ENCODE measurements at regions not wholly inside any gene's neighbourhood (a gene's known extent, or its start where the extent isn't known, plus 50 kb on each side); places are given as distances from the start of the nearest gene placed in this dataset.
"Not testable (repeated sequence)": the region's sequence is repeated elsewhere in the genome, so short reads cannot be mapped to it uniquely, and the experiment has no call there.

DNA sequence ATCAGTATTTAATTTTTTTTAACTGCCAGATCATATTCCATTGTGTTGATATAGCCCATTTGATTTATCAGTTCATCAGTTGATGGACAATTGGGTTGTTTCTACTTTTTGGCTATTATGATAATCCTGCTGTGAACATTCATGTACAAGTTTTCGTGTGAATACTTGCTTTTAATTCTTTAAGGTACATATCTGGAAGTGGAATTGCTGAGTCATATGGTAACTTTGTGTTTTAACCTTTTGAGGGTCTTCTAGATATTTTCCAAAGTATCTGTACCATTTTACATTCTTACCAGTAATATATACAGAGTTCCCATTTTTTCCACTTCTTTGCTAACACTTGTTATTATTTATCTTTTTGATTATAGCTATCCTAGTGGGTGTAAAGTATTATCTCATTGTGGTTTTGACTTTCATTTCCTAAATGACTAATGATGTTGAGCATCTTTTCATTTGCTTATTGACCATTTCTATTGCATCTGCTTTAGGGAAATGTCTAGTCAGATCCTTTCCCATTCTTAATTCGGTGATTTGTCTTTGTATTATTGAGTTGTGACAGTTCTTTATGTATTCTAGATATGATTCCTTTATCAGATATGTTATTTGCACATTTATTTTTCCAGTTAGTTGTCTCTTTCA is 75.2 kb upstream of the NUDT6 start:
- no peaks in the 10 kb centered on the region for H3K27me3 ChIP-seq
- TF ChIP-seq, protein P1, sequence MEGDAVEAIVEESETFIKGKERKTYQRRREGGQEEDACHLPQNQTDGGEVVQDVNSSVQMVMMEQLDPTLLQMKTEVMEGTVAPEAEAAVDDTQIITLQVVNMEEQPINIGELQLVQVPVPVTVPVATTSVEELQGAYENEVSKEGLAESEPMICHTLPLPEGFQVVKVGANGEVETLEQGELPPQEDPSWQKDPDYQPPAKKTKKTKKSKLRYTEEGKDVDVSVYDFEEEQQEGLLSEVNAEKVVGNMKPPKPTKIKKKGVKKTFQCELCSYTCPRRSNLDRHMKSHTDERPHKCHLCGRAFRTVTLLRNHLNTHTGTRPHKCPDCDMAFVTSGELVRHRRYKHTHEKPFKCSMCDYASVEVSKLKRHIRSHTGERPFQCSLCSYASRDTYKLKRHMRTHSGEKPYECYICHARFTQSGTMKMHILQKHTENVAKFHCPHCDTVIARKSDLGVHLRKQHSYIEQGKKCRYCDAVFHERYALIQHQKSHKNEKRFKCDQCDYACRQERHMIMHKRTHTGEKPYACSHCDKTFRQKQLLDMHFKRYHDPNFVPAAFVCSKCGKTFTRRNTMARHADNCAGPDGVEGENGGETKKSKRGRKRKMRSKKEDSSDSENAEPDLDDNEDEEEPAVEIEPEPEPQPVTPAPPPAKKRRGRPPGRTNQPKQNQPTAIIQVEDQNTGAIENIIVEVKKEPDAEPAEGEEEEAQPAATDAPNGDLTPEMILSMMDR (IDR thresholded peaks at IDR 0.05) = no peak
- no peak for TF ChIP-seq POLR2A (IDR thresholded peaks at IDR 0.05)
- DNase-seq = no peak
- H3K4me1 ChIP-seq = peaks cover 0 to 1% (median 0%) of the 10 kb centered on the region in 3 donors
- 59 to 66% methylated on average over 2 of the region's 2 CpGs for WGBS, 2 donors
- no peaks in the 10 kb centered on the region for H3K9me3 ChIP-seq
- intact Hi-C loops (cut with DNase I) = no loop called here
- H3K36me3 ChIP-seq = no peaks in the 10 kb centered on the region
- H3K4me3 ChIP-seq = no peak overlapping the region
- no peak overlapping the region for H3K27ac ChIP-seq

DNA sequence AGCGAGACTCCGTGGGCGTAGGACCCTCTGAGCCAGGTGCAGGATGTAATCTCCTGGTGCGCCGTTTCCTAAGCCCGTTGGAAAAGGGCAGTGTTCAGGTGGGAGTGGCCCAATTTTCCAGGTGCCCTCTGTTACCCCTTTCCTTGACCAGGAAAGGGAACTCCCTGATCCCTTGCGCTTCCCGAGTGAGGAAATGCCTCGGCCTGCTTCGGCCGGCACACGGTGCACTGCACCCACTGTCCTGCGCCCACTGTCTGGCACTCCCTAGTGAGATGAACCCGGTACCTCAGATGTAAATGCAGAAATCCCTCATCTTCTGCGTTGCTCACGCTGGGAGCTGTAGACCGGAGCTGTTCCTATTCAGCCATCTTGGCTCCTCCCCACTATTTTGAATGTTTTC is 81.7 kb upstream of the NUDT6 start:
- H3K4me1 ChIP-seq; intact Hi-C loops (cut with DNase I); H3K9me3 ChIP-seq; H3K4me3 ChIP-seq; H3K27ac ChIP-seq; DNase-seq; H3K36me3 ChIP-seq; H3K27me3 ChIP-seq: not testable (repeated sequence)
- WGBS, 2 donors = 97 to 98% methylated on average over 10 to 11 of the region's 17 CpGs

DNA sequence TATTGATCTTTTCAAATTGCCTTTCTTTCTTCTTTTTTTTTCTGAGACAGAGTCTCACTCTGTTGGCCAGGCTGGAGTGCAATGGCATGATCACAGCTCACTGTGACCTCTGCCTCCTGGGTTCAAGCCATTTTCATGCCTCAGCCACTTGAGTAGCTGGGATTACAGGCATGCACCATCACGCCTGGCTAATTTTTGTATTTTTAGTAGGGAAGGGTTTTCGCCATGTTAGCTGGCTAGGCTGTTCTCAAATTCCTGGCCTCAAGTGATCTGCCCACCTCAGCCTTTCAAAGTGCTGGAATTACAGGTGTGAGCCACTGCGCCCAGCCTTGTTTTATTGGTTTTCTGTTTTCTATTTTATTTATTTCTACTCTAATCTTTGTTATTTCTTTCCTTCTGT is 82.7 kb upstream of the NUDT6 start:
- H3K9me3 ChIP-seq; H3K27me3 ChIP-seq; H3K36me3 ChIP-seq; DNase-seq; H3K4me3 ChIP-seq; H3K4me1 ChIP-seq; intact Hi-C loops (cut with DNase I); H3K27ac ChIP-seq: not testable (repeated sequence)
- 61 to 70% methylated on average over 3 of the region's 3 CpGs for WGBS, 2 donors

DNA sequence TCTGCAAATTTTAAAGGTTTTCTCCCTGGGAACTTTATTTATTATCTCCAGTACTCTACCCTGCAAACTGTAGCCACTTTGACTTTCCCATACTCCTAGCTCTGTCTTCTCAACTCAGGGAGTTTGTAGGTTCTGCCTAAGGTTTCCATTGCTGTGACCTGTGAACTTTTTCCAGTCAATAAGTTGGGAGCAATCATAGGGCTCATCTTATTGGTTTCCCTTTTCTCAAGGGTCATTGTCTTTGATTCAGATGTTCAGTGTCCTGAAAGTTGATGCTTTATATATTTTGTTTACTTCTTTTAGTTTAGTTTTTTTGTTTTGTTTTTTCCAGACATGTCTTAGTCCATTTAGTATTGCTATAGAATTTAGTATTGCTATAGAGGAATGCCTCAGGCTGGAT is 85.3 kb upstream of the NUDT6 start:
- Histone ChIP-seq H3K36me3 (peaks cover 0 to 6% (median 0%) of the 10 kb centered on the region in 3 donors), H3K4me3 (no peak overlapping the region), H3K27ac (no peak overlapping the region), H3K4me1 (peaks cover 0 to 4% (median 0%) of the 10 kb centered on the region in 3 donors), H3K9me3 (no peaks in the 10 kb centered on the region), H3K27me3 (no peaks in the 10 kb centered on the region)
- no peak for DNase-seq
- intact Hi-C loops (cut with DNase I) = no loop called here
- no peak for TF ChIP-seq POLR2A (IDR thresholded peaks at IDR 0.05)
- TF ChIP-seq, protein P1 (IDR thresholded peaks at IDR 0.05) = no peak

DNA sequence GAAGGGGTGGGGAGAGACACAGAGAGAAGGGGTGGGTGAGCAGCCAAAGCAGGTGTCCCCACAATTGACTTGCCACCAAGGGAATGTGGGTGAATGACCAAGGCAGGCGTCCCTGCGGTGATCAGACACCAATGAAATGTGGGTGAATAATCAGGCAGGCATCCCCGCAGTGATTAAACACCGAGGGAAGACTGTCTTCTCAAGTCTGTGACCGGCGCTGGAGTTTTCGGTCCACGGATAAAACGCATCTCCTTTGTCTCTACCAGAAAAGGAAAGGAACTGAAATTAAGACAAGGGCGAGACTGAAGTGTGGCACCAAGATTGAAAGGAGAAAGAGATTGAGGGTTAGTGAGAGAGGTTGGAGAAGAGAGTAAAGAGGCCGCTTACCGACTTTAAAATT is 90.0 kb upstream of the NUDT6 start:
- WGBS, 2 donors = 92 to 97% methylated on average over 10 to 12 of the region's 12 CpGs
- intact Hi-C loops (cut with DNase I); H3K27ac ChIP-seq; H3K9me3 ChIP-seq; H3K27me3 ChIP-seq; H3K36me3 ChIP-seq; H3K4me1 ChIP-seq; DNase-seq; H3K4me3 ChIP-seq: not testable (repeated sequence)

DNA sequence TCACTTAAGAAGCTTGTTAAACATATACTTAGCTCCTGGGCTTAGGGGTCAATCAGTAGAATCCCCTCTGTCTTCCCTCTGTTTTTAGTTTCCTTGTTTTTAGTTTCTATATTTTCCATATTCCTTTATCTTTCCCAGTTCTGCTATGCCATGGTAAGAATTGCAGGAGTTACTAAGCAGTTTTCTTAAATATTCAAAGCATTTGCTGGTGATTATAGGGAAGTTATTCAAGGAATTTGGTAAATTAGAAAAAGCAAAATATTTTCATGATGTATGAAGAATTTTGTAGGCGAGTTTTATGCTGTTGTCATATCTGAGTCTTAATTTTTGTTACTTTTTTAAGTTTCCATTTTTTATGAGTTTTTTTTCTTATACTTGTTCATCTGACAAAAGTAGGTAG is 91.6 kb upstream of the NUDT6 start:
- H3K27me3 ChIP-seq = no peaks in the 10 kb centered on the region
- TF ChIP-seq, protein P1 (IDR thresholded peaks at IDR 0.05) = no peak
- no peak for TF ChIP-seq POLR2A (IDR thresholded peaks at IDR 0.05)
- H3K9me3 ChIP-seq = no peaks in the 10 kb centered on the region
- 78 to 85% methylated on average over 1 of the region's 1 CpG for WGBS, 2 donors
- intact Hi-C loops (cut with DNase I) = no loop called here
- no peak for DNase-seq
- H3K27ac ChIP-seq = no peak overlapping the region
- H3K4me3 ChIP-seq = no peak overlapping the region
- peaks cover 0 to 11% (median 0%) of the 10 kb centered on the region in 3 donors for H3K4me1 ChIP-seq
- H3K36me3 ChIP-seq = peaks cover 0 to 2% (median 0%) of the 10 kb centered on the region in 3 donors

DNA sequence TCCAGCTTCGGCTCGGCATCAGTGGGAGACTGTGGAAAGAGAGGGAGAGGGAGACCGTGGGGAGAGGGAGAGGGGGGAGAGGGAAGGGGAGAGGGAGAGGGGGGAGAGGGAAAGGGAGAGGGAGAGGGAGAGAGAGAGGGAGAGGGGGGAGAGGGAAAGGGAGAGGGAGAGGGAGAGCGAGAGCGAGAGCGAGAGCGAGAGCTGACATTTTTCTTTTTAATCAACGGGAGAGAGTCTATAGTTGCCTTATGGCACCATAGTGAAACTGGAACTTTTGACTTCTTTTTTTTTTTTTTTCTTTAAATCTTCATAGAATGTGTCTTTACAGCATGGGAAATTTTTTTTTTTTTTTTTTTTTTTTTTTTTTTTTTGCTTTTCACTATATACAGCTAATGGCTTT is 94.7 kb upstream of the NUDT6 start:
- Histone ChIP-seq H3K27me3 (no peaks in the 10 kb centered on the region), H3K4me3 (no peak overlapping the region), H3K9me3 (no peaks in the 10 kb centered on the region), H3K27ac (no peak overlapping the region), H3K4me1 (peaks cover 0 to 11% (median 0%) of the 10 kb centered on the region in 3 donors), H3K36me3 (no peaks in the 10 kb centered on the region)
- 94 to 99% methylated on average over 5 to 8 of the region's 8 CpGs for WGBS, 2 donors
- intact Hi-C loops (cut with DNase I) = no loop called here
- no peak for DNase-seq
- TF ChIP-seq POLR2A (IDR thresholded peaks at IDR 0.05) = no peak
- TF ChIP-seq, protein P1 (IDR thresholded peaks at IDR 0.05) = no peak
